IPS DF 6.9 (cell line): ENCODE measurements at regions not wholly inside any gene's neighbourhood (a gene's known extent, or its start where the extent isn't known, plus 50 kb on each side); places are given as distances from the start of the nearest gene placed in this dataset.

Experiments
- DNase-seq: peaks from one replicate; pipeline ENCODE4 v3.0.0-alpha.2; 2013; ENCODE audit warnings: low read depth, low spot score
- H3K27ac ChIP-seq: one replicate; pipeline ENCODE4 v1.5.1; 2013; ENCODE audit warnings: low read length, control low read depth
- H3K27me3 ChIP-seq: 2 replicates; pipeline ENCODE4 v1.6.1; 2013; ENCODE audit warnings: mild to moderate bottlenecking, low read length; ENCODE audit not compliant: control insufficient read depth, insufficient read depth
- H3K36me3 ChIP-seq: 2 replicates; pipeline ENCODE4 v1.6.1; 2013; ENCODE audit warnings: low read length; ENCODE audit not compliant: control insufficient read depth, insufficient read depth
- H3K4me1 ChIP-seq: 2 replicates; pipeline ENCODE4 v1.6.1; 2013; ENCODE audit warnings: low read length; ENCODE audit not compliant: control insufficient read depth, insufficient read depth
- H3K4me3 ChIP-seq: 2 replicates; pipeline ENCODE4 v1.5.1; 2013; ENCODE audit warnings: mild to moderate bottlenecking, low read length
- H3K9me3 ChIP-seq: 2 replicates; pipeline ENCODE4 v1.6.1; 2013; ENCODE audit warnings: low read length, inconsistent platforms; ENCODE audit not compliant: control insufficient read depth, insufficient read depth
- WGBS: extraction: QIAGEN DNeasy Blood & Tissue Kit; methylation state at CpG from one replicate; pipeline ENCODE4 v1.1.7; 2013; ENCODE audit warnings: mixed read lengths, missing lambda C conversion rate; ENCODE audit not compliant: insufficient read length, insufficient coverage; 5-methylcytosine and 5-hydroxymethylcytosine counted together

- WGBS, result no CpG with 5 or more reads among the region's 4 CpGs
- H3K27ac ChIP-seq, result no peak overlapping the region
These were observed 160.1 kb upstream of the LDB2 start for GRCh38 chr4:17058536-17058915.

GRCh38 chr4:17057035-17057434, 158.6 kb upstream of the LDB2 start:
- Histone ChIP-seq H3K36me3 (no peaks in the 10 kb centered on the region), H3K4me3 (no peak overlapping the region), H3K27ac (no peak overlapping the region), H3K9me3 (no peaks in the 10 kb centered on the region), H3K4me1 (no peaks in the 10 kb centered on the region; the same call in 1 of the 2 replicates), H3K27me3 (no peaks in the 10 kb centered on the region)
- WGBS, result no CpG with 5 or more reads among the region's 6 CpGs
- no peak for DNase-seq

More at GRCh38 chr4:17058536-17058915, 160.1 kb upstream of the LDB2 start:
- no peak overlapping the region for H3K4me3 ChIP-seq
- H3K36me3 ChIP-seq, result no peaks in the 10 kb centered on the region
- no peak for DNase-seq
- H3K9me3 ChIP-seq, result no peaks in the 10 kb centered on the region
- H3K27me3 ChIP-seq, result no peaks in the 10 kb centered on the region
- H3K4me1 ChIP-seq, result no peaks in the 10 kb centered on the region; the same call in 1 of the 2 replicates

GRCh38 chr4:17055788-17056187, 157.3 kb upstream of the LDB2 start:
- no peak overlapping the region for H3K4me3 ChIP-seq
- H3K36me3 ChIP-seq, result no peaks in the 10 kb centered on the region
- DNase-seq, result no peak
- no peaks in the 10 kb centered on the region for H3K27me3 ChIP-seq
- H3K27ac ChIP-seq, result no peak overlapping the region
- no CpG with 5 or more reads among the region's 2 CpGs for WGBS
- H3K9me3 ChIP-seq, result no peaks in the 10 kb centered on the region
- no peaks in the 10 kb centered on the region; the same call in 1 of the 2 replicates for H3K4me1 ChIP-seq

GRCh38 chr4:17045866-17046265, 147.4 kb upstream of the LDB2 start:
- no peaks in the 10 kb centered on the region for H3K4me1 ChIP-seq
- no peak overlapping the region for H3K27ac ChIP-seq
- no peaks in the 10 kb centered on the region for H3K36me3 ChIP-seq
- no peak for DNase-seq
- WGBS, result no CpG with 5 or more reads among the region's 7 CpGs
- no peak overlapping the region for H3K4me3 ChIP-seq
- H3K9me3 ChIP-seq, result no peaks in the 10 kb centered on the region; the same call in 1 of the 2 replicates
- H3K27me3 ChIP-seq, result no peaks in the 10 kb centered on the region

- H3K27me3 ChIP-seq, result no peaks in the 10 kb centered on the region
These were observed 140.2 kb upstream of the LDB2 start for GRCh38 chr4:17038510-17039176.

GRCh38 chr4:17033768-17034181, 135.3 kb upstream of the LDB2 start:
- H3K4me1 ChIP-seq, result peaks cover 3% of the 10 kb centered on the region; the same call in 1 of the 2 replicates
- DNase-seq, result no peak
- no peaks in the 10 kb centered on the region for H3K9me3 ChIP-seq
- H3K27ac ChIP-seq, result no peak overlapping the region
- H3K4me3 ChIP-seq, result no peak overlapping the region
- no peaks in the 10 kb centered on the region for H3K36me3 ChIP-seq
- no CpG with 5 or more reads among the region's 5 CpGs for WGBS
- no peaks in the 10 kb centered on the region for H3K27me3 ChIP-seq

More at GRCh38 chr4:17038510-17039176, 140.2 kb upstream of the LDB2 start:
- H3K27ac ChIP-seq, result no peak overlapping the region
- no CpG with 5 or more reads among the region's 7 CpGs for WGBS
- no peaks in the 10 kb centered on the region for H3K36me3 ChIP-seq
- no peaks in the 10 kb centered on the region for H3K9me3 ChIP-seq
- H3K4me1 ChIP-seq, result peaks cover 2% of the 10 kb centered on the region; the same call in 1 of the 2 replicates
- no peak overlapping the region for H3K4me3 ChIP-seq
- no peak for DNase-seq

- Histone ChIP-seq H3K4me1 (peaks cover 3% of the 10 kb centered on the region; the same call in 1 of the 2 replicates), H3K27me3 (no peaks in the 10 kb centered on the region), H3K36me3 (no peaks in the 10 kb centered on the region), H3K4me3 (no peak overlapping the region), H3K9me3 (no peaks in the 10 kb centered on the region), H3K27ac (no peak overlapping the region)
- no peak for DNase-seq
- WGBS, result no CpG with 5 or more reads among the region's 3 CpGs
These were observed 134.8 kb upstream of the LDB2 start for GRCh38 chr4:17033025-17033767.

- DNase-seq, result no peak
- H3K36me3 ChIP-seq, result no peaks in the 10 kb centered on the region
- no peak overlapping the region for H3K4me3 ChIP-seq
- H3K27me3 ChIP-seq, result no peaks in the 10 kb centered on the region
- H3K27ac ChIP-seq, result no peak overlapping the region
- no CpG with 5 or more reads among the region's 1 CpG for WGBS
- peaks cover 3% of the 10 kb centered on the region; the same call in 1 of the 2 replicates for H3K4me1 ChIP-seq
- no peaks in the 10 kb centered on the region for H3K9me3 ChIP-seq
These were observed 132.1 kb upstream of the LDB2 start for GRCh38 chr4:17030543-17030942.

- peaks cover 3% of the 10 kb centered on the region; the same call in 1 of the 2 replicates for H3K4me1 ChIP-seq
- no peaks in the 10 kb centered on the region for H3K36me3 ChIP-seq
- no peaks in the 10 kb centered on the region for H3K27me3 ChIP-seq
- H3K27ac ChIP-seq, result no peak overlapping the region
- H3K4me3 ChIP-seq, result no peak overlapping the region
- no peak for DNase-seq
- no CpG with 5 or more reads among the region's 2 CpGs for WGBS
- H3K9me3 ChIP-seq, result no peaks in the 10 kb centered on the region
These were observed 131.5 kb upstream of the LDB2 start for GRCh38 chr4:17029964-17030363.

- H3K9me3 ChIP-seq, result no peaks in the 10 kb centered on the region
- H3K36me3 ChIP-seq, result no peaks in the 10 kb centered on the region
- no peaks in the 10 kb centered on the region for H3K27me3 ChIP-seq
- peaks cover 3% of the 10 kb centered on the region; the same call in 1 of the 2 replicates for H3K4me1 ChIP-seq
- WGBS, result no CpG with 5 or more reads among the region's 7 CpGs
- H3K4me3 ChIP-seq, result no peak overlapping the region
- H3K27ac ChIP-seq, result no peak overlapping the region
- no peak for DNase-seq
These were observed 131.0 kb upstream of the LDB2 start for GRCh38 chr4:17029432-17029831.
